SU-DHL-6 (cell line): ENCODE measurements at regions not wholly inside any gene's neighbourhood (a gene's known extent, or its start where the extent isn't known, plus 50 kb on each side); places are given as distances from the start of the nearest gene placed in this dataset.

Source experiments
- EZH2phosphoT487 ChIP-seq: fragments of 200-600 bp; sonication (generic), shearing (Covaris generic); conservative IDR thresholded peaks from 2 replicates; pipeline ENCODE4 v1.6.1; 2018; ENCODE audit warnings: mild to moderate bottlenecking, antibody characterized with exemption, low read length, moderate library complexity, mixed read lengths
- TF ChIP-seq, protein P1 (sequence below): fragments of 200-600 bp; sonication (generic); IDR thresholded peaks from one replicate; pipeline ENCODE4 v1.5.1; 2017; ENCODE audit warnings: antibody characterized with exemption, mild to moderate bottlenecking, low read length, moderate library complexity; ENCODE audit not compliant: insufficient read depth, poor library complexity, severe bottlenecking

GRCh38 chr21:35252831-35253230 lies 203.7 kb upstream of the RUNX1 start:
- TF ChIP-seq, protein P1, sequence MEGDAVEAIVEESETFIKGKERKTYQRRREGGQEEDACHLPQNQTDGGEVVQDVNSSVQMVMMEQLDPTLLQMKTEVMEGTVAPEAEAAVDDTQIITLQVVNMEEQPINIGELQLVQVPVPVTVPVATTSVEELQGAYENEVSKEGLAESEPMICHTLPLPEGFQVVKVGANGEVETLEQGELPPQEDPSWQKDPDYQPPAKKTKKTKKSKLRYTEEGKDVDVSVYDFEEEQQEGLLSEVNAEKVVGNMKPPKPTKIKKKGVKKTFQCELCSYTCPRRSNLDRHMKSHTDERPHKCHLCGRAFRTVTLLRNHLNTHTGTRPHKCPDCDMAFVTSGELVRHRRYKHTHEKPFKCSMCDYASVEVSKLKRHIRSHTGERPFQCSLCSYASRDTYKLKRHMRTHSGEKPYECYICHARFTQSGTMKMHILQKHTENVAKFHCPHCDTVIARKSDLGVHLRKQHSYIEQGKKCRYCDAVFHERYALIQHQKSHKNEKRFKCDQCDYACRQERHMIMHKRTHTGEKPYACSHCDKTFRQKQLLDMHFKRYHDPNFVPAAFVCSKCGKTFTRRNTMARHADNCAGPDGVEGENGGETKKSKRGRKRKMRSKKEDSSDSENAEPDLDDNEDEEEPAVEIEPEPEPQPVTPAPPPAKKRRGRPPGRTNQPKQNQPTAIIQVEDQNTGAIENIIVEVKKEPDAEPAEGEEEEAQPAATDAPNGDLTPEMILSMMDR: no peak
- no peak for TF ChIP-seq EZH2phosphoT487
